Fibroblast of the aortic adventitia (primary cell): ENCODE measurements at regions not wholly inside any gene's neighbourhood (a gene's known extent, or its start where the extent isn't known, plus 50 kb on each side); places are given as distances from the start of the nearest gene placed in this dataset.

ENCODE experiments used
- DNase-seq: peaks from one replicate; pipeline ENCODE4 v3.0.0-alpha.2; 2010; ENCODE audit warnings: low read depth
- H3K4me3 ChIP-seq: 2 replicates; pipeline ENCODE4 v1.5.1; 2011; ENCODE audit warnings: low read depth, mild to moderate bottlenecking, control low read depth, low read length, moderate library complexity
- TF ChIP-seq, protein P1 (sequence below): IDR thresholded peaks from 2 replicates; pipeline ENCODE4 v1.5.1; 2011; ENCODE audit warnings: mild to moderate bottlenecking, low read length, control low read depth, inconsistent platforms; ENCODE audit not compliant: insufficient read depth

DNA sequence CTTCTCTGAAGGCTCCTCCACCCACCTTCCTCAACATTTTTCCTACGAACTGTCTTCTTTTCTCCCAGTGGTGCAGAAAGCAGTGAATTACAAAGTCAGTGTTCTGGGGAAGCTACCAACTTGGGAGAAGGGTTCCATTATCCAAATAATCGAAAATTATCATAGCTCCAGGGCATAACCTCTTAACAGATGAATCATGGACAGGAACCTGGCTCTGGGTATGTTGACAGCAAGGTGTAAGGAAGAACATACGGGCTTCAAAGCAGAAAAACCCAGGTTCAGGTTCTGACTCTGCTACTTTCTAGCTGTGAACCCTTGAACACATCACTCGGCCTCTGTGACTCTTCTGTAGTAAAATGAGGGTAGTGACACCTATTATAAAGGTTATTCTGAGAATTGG is 351.3 kb downstream of the ENC1 start:
- DNase-seq, result no peak

DNA sequence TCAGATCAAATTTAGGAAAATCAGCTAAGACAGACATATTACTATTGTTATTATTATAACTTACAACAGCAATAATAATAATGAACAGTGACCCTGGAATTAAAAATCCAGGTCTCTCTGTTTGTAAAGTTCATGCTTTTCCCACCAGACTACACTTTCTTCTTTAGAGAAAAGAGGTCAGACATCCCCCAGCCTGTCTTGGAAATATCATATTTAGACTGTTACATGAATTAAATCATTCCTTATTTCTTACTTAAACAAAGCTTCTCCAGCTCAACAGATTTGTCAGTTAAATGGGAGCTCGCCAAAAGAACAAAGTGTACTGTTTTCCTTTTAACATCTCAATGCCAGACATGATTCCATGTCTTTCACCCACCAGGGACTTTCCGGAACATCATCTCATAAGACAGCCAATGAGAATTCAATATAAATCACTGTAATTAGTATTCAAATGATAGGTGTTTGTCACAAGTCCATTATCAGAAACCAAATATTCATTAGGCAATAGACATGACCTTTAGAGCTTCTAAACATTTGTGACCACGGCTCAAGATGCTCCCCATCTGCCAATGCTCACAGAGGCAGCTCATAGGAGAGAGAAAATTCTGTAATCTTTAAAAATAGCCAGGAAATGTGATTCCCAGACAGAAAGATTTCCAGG is 351.9 kb downstream of the ENC1 start:
- DNase-seq, result peak; percentile 18
- H3K4me3 ChIP-seq, result no peak overlapping the region
- TF ChIP-seq, protein P1, sequence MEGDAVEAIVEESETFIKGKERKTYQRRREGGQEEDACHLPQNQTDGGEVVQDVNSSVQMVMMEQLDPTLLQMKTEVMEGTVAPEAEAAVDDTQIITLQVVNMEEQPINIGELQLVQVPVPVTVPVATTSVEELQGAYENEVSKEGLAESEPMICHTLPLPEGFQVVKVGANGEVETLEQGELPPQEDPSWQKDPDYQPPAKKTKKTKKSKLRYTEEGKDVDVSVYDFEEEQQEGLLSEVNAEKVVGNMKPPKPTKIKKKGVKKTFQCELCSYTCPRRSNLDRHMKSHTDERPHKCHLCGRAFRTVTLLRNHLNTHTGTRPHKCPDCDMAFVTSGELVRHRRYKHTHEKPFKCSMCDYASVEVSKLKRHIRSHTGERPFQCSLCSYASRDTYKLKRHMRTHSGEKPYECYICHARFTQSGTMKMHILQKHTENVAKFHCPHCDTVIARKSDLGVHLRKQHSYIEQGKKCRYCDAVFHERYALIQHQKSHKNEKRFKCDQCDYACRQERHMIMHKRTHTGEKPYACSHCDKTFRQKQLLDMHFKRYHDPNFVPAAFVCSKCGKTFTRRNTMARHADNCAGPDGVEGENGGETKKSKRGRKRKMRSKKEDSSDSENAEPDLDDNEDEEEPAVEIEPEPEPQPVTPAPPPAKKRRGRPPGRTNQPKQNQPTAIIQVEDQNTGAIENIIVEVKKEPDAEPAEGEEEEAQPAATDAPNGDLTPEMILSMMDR, result no peak

More for the DNA sequence above, 351.3 kb downstream of the ENC1 start:
- no peak overlapping the region for H3K4me3 ChIP-seq
- TF ChIP-seq, protein P1, result no peak

DNA sequence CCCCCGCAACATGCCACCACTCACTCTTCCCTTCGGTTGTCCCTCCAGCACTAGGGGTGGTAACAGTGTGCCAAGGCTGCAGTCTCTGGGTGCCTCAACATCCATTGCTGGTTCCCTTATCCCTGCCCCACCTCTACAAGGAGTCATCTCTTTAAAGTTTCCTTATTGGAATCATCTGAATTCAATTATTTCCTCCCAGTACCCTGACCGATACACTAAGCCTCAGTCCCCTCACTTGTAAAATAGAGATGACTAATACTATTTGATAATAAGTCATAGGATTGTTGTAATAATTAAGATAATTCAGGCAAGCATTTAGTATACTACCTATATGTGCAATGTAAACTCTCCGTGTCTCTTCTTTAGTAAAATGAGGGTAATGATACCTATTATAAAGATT is 352.5 kb downstream of the ENC1 start:
- DNase-seq, result no peak
- H3K4me3 ChIP-seq, result no peak overlapping the region
- TF ChIP-seq, protein P1, result no peak

DNA sequence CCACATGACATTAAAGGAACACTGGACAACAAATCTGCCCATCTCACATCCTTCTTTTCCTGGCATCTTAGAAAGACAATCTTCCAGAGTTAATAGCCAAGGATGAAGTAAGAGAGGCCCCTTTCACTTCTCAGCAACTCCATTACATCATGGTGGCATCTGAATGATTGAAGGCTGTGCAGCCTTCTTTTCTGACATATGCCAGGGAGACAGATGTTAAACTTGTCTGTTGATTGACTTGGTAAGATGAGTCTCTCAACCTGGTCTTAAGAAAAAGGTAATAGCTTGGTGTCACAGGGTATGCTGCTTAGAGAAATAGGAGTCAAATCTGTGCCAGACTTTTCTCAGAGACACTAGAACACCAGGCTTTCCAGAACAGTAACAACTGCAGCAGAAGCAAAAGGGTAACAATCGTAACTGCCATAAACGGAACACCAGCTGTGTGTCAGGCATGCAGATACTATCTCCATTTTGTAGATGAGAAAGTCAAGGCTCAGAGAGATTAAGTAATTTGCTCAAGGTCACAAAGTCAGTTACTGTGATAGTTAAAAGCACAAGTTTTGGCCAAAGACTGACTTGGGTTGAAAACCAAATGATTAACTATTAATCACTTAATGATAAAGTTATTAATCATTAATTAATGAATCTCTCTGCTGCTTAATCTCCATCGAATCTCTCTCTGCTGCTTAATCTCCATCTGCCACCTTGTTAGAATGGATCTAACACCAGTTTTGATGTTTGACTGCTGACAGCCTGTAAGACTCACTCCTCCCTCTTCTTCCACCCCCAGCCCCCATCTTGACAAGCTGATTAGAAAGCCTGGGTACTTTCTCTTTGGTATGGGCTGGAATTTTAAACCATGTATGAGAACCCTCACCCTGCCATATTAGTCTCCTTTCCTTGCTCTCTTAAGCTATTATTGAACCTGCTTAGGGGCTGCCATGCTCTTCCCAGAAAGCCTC is 353.5 kb downstream of the ENC1 start:
- TF ChIP-seq, protein P1, result no peak
- no peak for DNase-seq

DNA sequence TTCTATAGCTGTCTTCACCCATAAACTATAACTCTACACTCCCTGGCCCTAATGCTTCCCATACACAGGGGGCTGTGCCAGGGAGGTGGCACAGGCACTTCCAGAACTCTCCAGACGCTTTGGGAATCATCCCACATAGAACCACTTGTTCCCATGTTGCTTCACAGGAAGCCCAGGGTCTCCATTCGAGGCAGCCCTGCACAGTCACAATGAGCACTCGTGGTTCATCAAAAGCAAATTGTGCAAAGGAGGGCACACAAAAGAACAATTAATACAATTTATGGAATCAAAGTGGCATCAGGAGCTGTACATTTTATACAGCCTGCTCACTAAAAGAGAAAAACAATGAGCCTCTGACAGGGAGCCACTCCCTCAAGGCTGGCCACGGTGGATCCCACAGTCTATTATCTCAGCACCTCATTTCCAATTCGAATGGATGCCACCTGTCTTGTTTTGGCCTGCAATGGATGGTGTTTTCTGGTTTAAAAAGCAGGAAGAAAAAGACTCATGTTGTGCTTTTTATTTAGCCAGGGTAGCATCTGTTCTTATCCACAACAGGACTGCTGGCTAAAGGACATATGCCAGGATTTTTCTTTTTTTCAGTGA is 354.8 kb downstream of the ENC1 start:
- DNase-seq, result no peak
- TF ChIP-seq, protein P1, result no peak
- no peak overlapping the region for H3K4me3 ChIP-seq

More for the DNA sequence above, 353.5 kb downstream of the ENC1 start:
- H3K4me3 ChIP-seq, result no peak overlapping the region

DNA sequence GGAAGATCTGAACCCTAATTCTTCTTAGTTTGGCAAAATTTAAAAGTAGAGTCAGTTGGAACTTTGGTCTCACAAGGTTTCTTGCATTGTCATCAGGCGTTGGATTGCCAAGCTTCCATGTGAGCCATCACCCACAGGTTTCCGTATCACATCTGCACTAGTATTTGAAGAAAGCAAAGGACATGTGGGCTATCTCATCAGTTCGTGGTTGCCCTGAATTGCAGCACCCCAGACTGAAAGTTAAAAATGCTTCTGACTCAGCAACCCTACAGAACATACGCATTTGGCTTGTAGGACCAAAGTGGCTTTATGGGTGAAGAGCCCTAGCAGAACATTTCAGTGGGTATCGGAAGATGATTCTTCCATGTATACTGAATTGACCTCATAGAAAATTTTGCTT is 358.0 kb downstream of the ENC1 start:
- TF ChIP-seq, protein P1, result no peak
- no peak overlapping the region for H3K4me3 ChIP-seq
- DNase-seq, result no peak
